SK-N-SH (cell line): ENCODE measurements at regions not wholly inside any gene's neighbourhood (a gene's known extent, or its start where the extent isn't known, plus 50 kb on each side); places are given as distances from the start of the nearest gene placed in this dataset.

ENCODE experiments used
- CHD2 ChIP-seq: fragments of 150-350 bp; IDR thresholded peaks from 2 replicates; pipeline ENCODE4 v1.6.1; 2018; ENCODE audit warnings: low read length; ENCODE audit not compliant: partially characterized antibody
- CTCF ChIP-seq: fragments of 200-600 bp; sonication (generic); IDR thresholded peaks from 2 replicates; pipeline ENCODE4 v1.6.1; 2017; ENCODE audit warnings: antibody characterized with exemption, mild to moderate bottlenecking, moderate library complexity
- EZH2phosphoT487 ChIP-seq: fragments of 200-600 bp; sonication (generic); IDR thresholded peaks from 2 replicates; pipeline ENCODE4 v1.6.1; 2017; ENCODE audit warnings: low read depth, mixed run types, mild to moderate bottlenecking, antibody characterized with exemption, moderate library complexity, borderline replicate concordance
- MXI1 ChIP-seq: IDR thresholded peaks from 2 replicates; pipeline ENCODE4 v1.6.1; 2012; ENCODE audit warnings: mild to moderate bottlenecking, low read depth, low read length, improper control_type of control experiment
- NFIC ChIP-seq: IDR thresholded peaks from 2 replicates; pipeline ENCODE4 v1.4.0; 2012; ENCODE audit warnings: borderline replicate concordance
- NRF1 ChIP-seq: IDR thresholded peaks from 2 replicates; pipeline ENCODE4 v1.6.1; 2012; ENCODE audit warnings: low read depth, mild to moderate bottlenecking, low read length
- RXRA ChIP-seq: IDR thresholded peaks from 2 replicates; pipeline ENCODE4 v1.4.0; 2012; ENCODE audit warnings: low read depth, mild to moderate bottlenecking, borderline replicate concordance
- SMC3 ChIP-seq: IDR thresholded peaks from 2 replicates; pipeline ENCODE4 v1.6.1; 2012; ENCODE audit warnings: low read depth, low read length, improper control_type of control experiment
- TAF1 ChIP-seq: IDR thresholded peaks from 2 replicates; pipeline ENCODE4 v1.6.1; 2012; ENCODE audit warnings: low read depth, mild to moderate bottlenecking, low read length, moderate library complexity, borderline replicate concordance
- TEAD4 ChIP-seq: IDR thresholded peaks from 2 replicates; pipeline ENCODE4 v1.4.0; 2012; ENCODE audit warnings: mild to moderate bottlenecking, borderline replicate concordance; ENCODE audit not compliant: insufficient read depth
- TF ChIP-seq, protein P1 (sequence below): fragments of 150-350 bp; IDR thresholded peaks from 2 replicates; pipeline ENCODE4 v1.6.1; 2017; ENCODE audit warnings: antibody characterized with exemption, low read length, low read depth, borderline replicate concordance

- TF ChIP-seq CTCF (no peak), CHD2 (no peak), TAF1 (no peak), SMC3 (no peak), TEAD4 (no peak), MXI1 (no peak), NFIC (no peak), EZH2phosphoT487 (no peak), NRF1 (no peak), RXRA (no peak)
- TF ChIP-seq, protein P1, sequence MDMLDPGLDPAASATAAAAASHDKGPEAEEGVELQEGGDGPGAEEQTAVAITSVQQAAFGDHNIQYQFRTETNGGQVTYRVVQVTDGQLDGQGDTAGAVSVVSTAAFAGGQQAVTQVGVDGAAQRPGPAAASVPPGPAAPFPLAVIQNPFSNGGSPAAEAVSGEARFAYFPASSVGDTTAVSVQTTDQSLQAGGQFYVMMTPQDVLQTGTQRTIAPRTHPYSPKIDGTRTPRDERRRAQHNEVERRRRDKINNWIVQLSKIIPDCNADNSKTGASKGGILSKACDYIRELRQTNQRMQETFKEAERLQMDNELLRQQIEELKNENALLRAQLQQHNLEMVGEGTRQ = no peak
These were observed 582.6 kb upstream of the ID2 start for GRCh38 chr2:8099267-8099582.
